B cell (primary cell): ENCODE measurements at regions not wholly inside any gene's neighbourhood (a gene's known extent, or its start where the extent isn't known, plus 50 kb on each side); places are given as distances from the start of the nearest gene placed in this dataset.

Source experiments
- ATAC-seq: fragments of 200-7000 bp; cut with Tn5 transposase; one replicate; pipeline ENCODE4 v1.10.0; 2021; ENCODE audit warnings: low read depth, mild to moderate bottlenecking, moderate number of reproducible peaks, moderate library complexity
- CTCF ChIA-PET: fragments of 350-600 bp; sonication (Branson Sonifier 250); formaldehyde crosslinking; loops from one replicate; lab custom pipeline; 2021; ENCODE audit warnings: antibody characterized with exemption, inconsistent platforms; lab: Charles Lee
- POLR2A ChIA-PET: fragments of 350-600 bp; sonication (Branson Sonifier 250); formaldehyde crosslinking; loops from one replicate; lab custom pipeline; 2021; ENCODE audit warnings: antibody characterized with exemption; lab: Charles Lee
- DNase-seq: peaks from one replicate; pipeline ENCODE4 v3.0.0; 2013
- H2AFZ ChIP-seq: 2 replicates; pipeline ENCODE4 v1.6.1; 2012; ENCODE audit warnings: mild to moderate bottlenecking, low read depth, low read length; ENCODE audit not compliant: insufficient read depth, poor library complexity, severe bottlenecking
- H3K27ac ChIP-seq, 2 donors: 1 replicate in 1 of 2; 2 replicates in 1 of 2; pipeline ENCODE4 v1.5.1; 2012 to 2013; ENCODE audit warnings: low read length in 2 of 2, mild to moderate bottlenecking in 2 of 2, moderate library complexity in 1 of 2
- H3K27me3 ChIP-seq, 4 experiments: fragments of 200-600 bp in 1 of 4; sonication (generic) in 1 of 4; replicated peaks in 1 of 4; 1 replicate in 2 of 4; 2 replicates in 2 of 4; pipeline versions ENCODE4 v1.6.1 to v1.7.0; 2013 to 2016; ENCODE audit warnings: low read length in 3 of 4, mild to moderate bottlenecking in 2 of 4, mixed read lengths in 1 of 4, moderate library complexity in 1 of 4; ENCODE audit not compliant: insufficient read depth in 4 of 4, control insufficient read depth in 3 of 4; ENCODE audit errors: control extremely low read depth in 1 of 4
- H3K36me3 ChIP-seq, 2 experiments: replicated peaks in 1 of 2; 1 replicate in 1 of 2; 2 replicates in 1 of 2; pipeline versions ENCODE4 v1.6.1 to v1.7.1; 2013; ENCODE audit warnings: low read length in 1 of 2; ENCODE audit not compliant: insufficient read depth in 2 of 2, control insufficient read depth in 1 of 2; ENCODE audit errors: control extremely low read depth in 1 of 2, extremely low read depth in 1 of 2
- H3K4me1 ChIP-seq, 2 donors: fragments of 200-600 bp in 1 of 2; sonication (generic) in 1 of 2; 1 replicate in 1 of 2; 2 replicates in 1 of 2; pipeline versions ENCODE4 v1.5.1 to v1.6.1; 2013 to 2017; ENCODE audit warnings: low read length in 2 of 2; ENCODE audit not compliant: control insufficient read depth in 2 of 2, insufficient read depth in 2 of 2
- H3K4me2 ChIP-seq: replicated peaks from 2 replicates; pipeline ENCODE3; 2012; ENCODE audit warnings: mild to moderate bottlenecking, low read depth, low read length; ENCODE audit not compliant: poor library complexity, severe bottlenecking
- H3K4me3 ChIP-seq, 5 experiments: fragments of 200-600 bp in 1 of 5; sonication (generic) in 1 of 5; 1 replicate in 3 of 5; 2 replicates in 2 of 5; pipeline versions ENCODE4 v1.5.1 to v1.7.0; 2011 to 2016; ENCODE audit warnings: low read length in 4 of 5, mild to moderate bottlenecking in 4 of 5, low read depth in 2 of 5, control low read depth in 1 of 5, moderate library complexity in 1 of 5; ENCODE audit not compliant: insufficient read depth in 1 of 5; ENCODE audit errors: control extremely low read depth in 1 of 5, extremely low read depth in 1 of 5
- H3K79me2 ChIP-seq: fragments of 200-600 bp; sonication (generic); one replicate; pipeline ENCODE4 v1.6.0; 2016; ENCODE audit warnings: low read length; ENCODE audit not compliant: control insufficient read depth, insufficient read depth
- H3K9ac ChIP-seq: fragments of 200-600 bp; sonication (generic); 2 replicates; pipeline ENCODE4 v1.6.1; 2017; ENCODE audit warnings: mild to moderate bottlenecking, low read length, moderate library complexity
- H3K9me3 ChIP-seq, 3 donors: one replicate each; pipeline versions ENCODE4 v1.6.1 to v1.7.1; 2013; ENCODE audit warnings: low read length in 2 of 3; ENCODE audit not compliant: control insufficient read depth in 2 of 3, insufficient read depth in 1 of 3; ENCODE audit errors: control extremely low read depth in 1 of 3
- H4K20me1 ChIP-seq: 2 replicates; pipeline ENCODE4 v1.6.0; 2012; ENCODE audit warnings: mild to moderate bottlenecking, low read length; ENCODE audit not compliant: insufficient read depth, control insufficient read depth, poor library complexity, severe bottlenecking
- H3K27ac Mint-ChIP-seq: one replicate; pipeline ENCODE4 v1.8.0; 2021; ENCODE audit warnings: mixed read lengths
- H3K27me3 Mint-ChIP-seq: one replicate; pipeline ENCODE4 v1.8.0; 2021; ENCODE audit warnings: mixed read lengths
- H3K4me1 Mint-ChIP-seq: one replicate; pipeline ENCODE4 v1.8.0; 2021; ENCODE audit warnings: mixed read lengths
- H3K4me3 Mint-ChIP-seq: one replicate; pipeline ENCODE4 v1.8.0; 2021; ENCODE audit warnings: mixed read lengths
- H3K9me3 Mint-ChIP-seq: one replicate; pipeline ENCODE4 v1.8.0; 2022; ENCODE audit warnings: mixed read lengths; ENCODE audit not compliant: insufficient read depth
- CTCF ChIP-seq: fragments of 200-600 bp; IDR thresholded peaks from one replicate; pipeline ENCODE4 v1.8.0; 2022; ENCODE audit warnings: antibody characterized with exemption, mild to moderate bottlenecking
- EZH2 ChIP-seq: IDR thresholded peaks from 2 replicates; pipeline ENCODE4 v1.6.1; 2012; ENCODE audit warnings: borderline replicate concordance, low read depth, mild to moderate bottlenecking, moderate library complexity, low read length; ENCODE audit not compliant: insufficient read depth, poor library complexity, severe bottlenecking
- WGBS: methylation state at CpG from one replicate; pipeline ENCODE4 v1.1.5; 2013; ENCODE audit warnings: missing lambda C conversion rate; ENCODE audit not compliant: insufficient coverage; 5-methylcytosine and 5-hydroxymethylcytosine counted together
- intact Hi-C: fragments of 100-400 bp; cut with micrococcal nuclease; formaldehyde crosslinking; loops from one replicate; pipeline ENCODE4 v1.10.0; 2022

GRCh38 chr16:87149051-87149450 is 168.1 kb downstream of the C16orf95 start:
- WGBS: 89% methylated on average over 1 of the region's 1 CpG
- no peak for TF ChIP-seq EZH2
- TF ChIP-seq CTCF: no peak
- Mint-ChIP-seq H3K4me3 (no peak overlapping the region), H3K4me1 (no peaks in the 10 kb centered on the region), H3K27ac (no peak overlapping the region), H3K27me3 (peaks cover 3% of the 10 kb centered on the region), H3K9me3 (peaks cover 7% of the 10 kb centered on the region)
- no peak overlapping the region for H3K4me3 ChIP-seq
- no peak overlapping the region for H3K27ac ChIP-seq
- DNase-seq (no peak), ATAC-seq (no peak)
- no peaks in the 10 kb centered on the region for H3K27me3 ChIP-seq
- CTCF ChIA-PET: no interaction called here
- no peak overlapping the region for H2AFZ ChIP-seq
- H3K4me1 ChIP-seq: no peaks in the 10 kb centered on the region
- intact Hi-C loops: no loop called here
- peaks cover 0 to 34% (median 0%) of the 10 kb centered on the region in 3 donors for H3K9me3 ChIP-seq
- POLR2A ChIA-PET: no interaction called here
- no peak overlapping the region for H3K4me2 ChIP-seq
- H3K36me3 ChIP-seq: no peaks in the 10 kb centered on the region
- no peak overlapping the region for H3K9ac ChIP-seq
- no peaks in the 10 kb centered on the region for H3K79me2 ChIP-seq
- H4K20me1 ChIP-seq: no peaks in the 10 kb centered on the region

GRCh38 chr16:87150262-87150661 is 166.9 kb downstream of the C16orf95 start:
- Histone ChIP-seq H3K79me2 (no peaks in the 10 kb centered on the region), H2AFZ (no peak overlapping the region), H3K4me3 (no peak overlapping the region), H3K4me2 (no peak overlapping the region), H4K20me1 (no peaks in the 10 kb centered on the region), H3K9ac (no peak overlapping the region), H3K27ac (no peak overlapping the region), H3K27me3 (no peaks in the 10 kb centered on the region), H3K9me3 (peaks cover 0 to 31% (median 0%) of the 10 kb centered on the region in 3 donors), H3K4me1 (no peaks in the 10 kb centered on the region), H3K36me3 (no peaks in the 10 kb centered on the region)
- no peak for DNase-seq
- ChIA-PET POLR2A (no interaction called here), CTCF (no interaction called here)
- Mint-ChIP-seq H3K27ac (no peak overlapping the region), H3K9me3 (peaks cover 7% of the 10 kb centered on the region), H3K27me3 (peaks cover 7% of the 10 kb centered on the region), H3K4me1 (no peaks in the 10 kb centered on the region), H3K4me3 (no peak overlapping the region)
- ATAC-seq: no peak
- TF ChIP-seq CTCF (no peak), EZH2 (no peak)
- intact Hi-C loops: no loop called here
- 77% methylated on average over 13 of the region's 13 CpGs for WGBS
